ENCODE measurements at regions not wholly inside any gene's neighbourhood (a gene's known extent, or its start where the extent isn't known, plus 50 kb on each side); places are given as distances from the start of the nearest gene placed in this dataset.

GRCh38 chr10:63788152-63788821 is 267.1 kb downstream of the REEP3 start:
- no peak overlapping the region for H3K4me3 ChIP-seq (ENCODE audit: control insufficient read depth, low read depth, low read length)
- DNase-seq (ENCODE audit: low read depth), result no peak
- no peak for TF ChIP-seq CTCF (IDR thresholded peaks at IDR 0.05; ENCODE audit: control insufficient read depth, insufficient read depth, low read depth, low read length, missing control alignments)

GRCh38 chr10:63795094-63795860 is 274.1 kb downstream of the REEP3 start:
- no peak for TF ChIP-seq CTCF (IDR thresholded peaks at IDR 0.05; ENCODE audit: control insufficient read depth, insufficient read depth, low read depth, low read length, missing control alignments)
- H3K4me3 ChIP-seq (ENCODE audit: control insufficient read depth, low read depth, low read length), result no peak overlapping the region
- DNase-seq (ENCODE audit: low read depth), result no peak

GRCh38 chr10:63798599-63799498 is 277.6 kb downstream of the REEP3 start:
- no peak overlapping the region for H3K4me3 ChIP-seq (ENCODE audit: control insufficient read depth, low read depth, low read length)
- no peak for TF ChIP-seq CTCF (IDR thresholded peaks at IDR 0.05; ENCODE audit: control insufficient read depth, insufficient read depth, low read depth, low read length, missing control alignments)
- DNase-seq (ENCODE audit: low read depth), result peak; percentile 32

- H3K4me3 ChIP-seq (ENCODE audit: control insufficient read depth, low read depth, low read length), result no peak overlapping the region
- no peak for TF ChIP-seq CTCF (IDR thresholded peaks at IDR 0.05; ENCODE audit: control insufficient read depth, insufficient read depth, low read depth, low read length, missing control alignments)
- DNase-seq (ENCODE audit: low read depth), result no peak
These were observed 278.5 kb downstream of the REEP3 start for GRCh38 chr10:63799521-63800300.

GRCh38 chr10:63801166-63801565 is 280.0 kb downstream of the REEP3 start:
- DNase-seq (ENCODE audit: low read depth), result no peak
- no peak overlapping the region for H3K4me3 ChIP-seq (ENCODE audit: control insufficient read depth, low read depth, low read length)
- TF ChIP-seq CTCF (IDR thresholded peaks at IDR 0.05; ENCODE audit: control insufficient read depth, insufficient read depth, low read depth, low read length, missing control alignments), result no peak

GRCh38 chr10:63806330-63806729 is 285.1 kb downstream of the REEP3 start:
- H3K4me3 ChIP-seq (ENCODE audit: control insufficient read depth, low read depth, low read length), result no peak overlapping the region
- TF ChIP-seq CTCF (IDR thresholded peaks at IDR 0.05; ENCODE audit: control insufficient read depth, insufficient read depth, low read depth, low read length, missing control alignments), result no peak
- no peak for DNase-seq (ENCODE audit: low read depth)

All from AG09309 (cell line).